NCI-H2227 (cell line): ENCODE measurements at regions not wholly inside any gene's neighbourhood (a gene's known extent, or its start where the extent isn't known, plus 50 kb on each side); places are given as distances from the start of the nearest gene placed in this dataset.
"Not testable (repeated sequence)": the region's sequence is repeated elsewhere in the genome, so short reads cannot be mapped to it uniquely, and the experiment has no call there.

Experiments used
- DNase-seq: peaks from one replicate; lab custom pipeline; 2025; ENCODE audit not compliant: unreplicated experiment; lab: John Stamatoyannopoulos, UW

DNA sequence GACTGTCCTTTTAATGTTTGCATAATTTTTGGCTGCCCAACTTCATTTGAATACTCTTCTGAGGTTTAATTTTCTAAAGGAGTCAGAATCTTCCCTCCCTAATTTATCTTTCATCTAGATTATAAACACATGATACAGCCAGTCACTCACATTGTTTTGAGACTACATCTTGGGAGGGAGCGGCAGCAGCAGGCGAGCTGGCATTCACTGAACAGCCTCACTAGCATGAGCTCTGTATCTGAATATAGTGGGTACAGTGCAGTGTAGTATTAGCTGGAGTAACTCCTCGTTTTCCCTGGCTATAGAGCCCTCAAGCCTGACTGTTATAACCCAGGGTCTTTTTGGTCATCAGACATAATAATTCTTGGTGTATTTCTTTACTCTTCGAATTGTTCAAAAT is 969.2 kb upstream of the COX7C start:
- DNase-seq, result no peak

DNA sequence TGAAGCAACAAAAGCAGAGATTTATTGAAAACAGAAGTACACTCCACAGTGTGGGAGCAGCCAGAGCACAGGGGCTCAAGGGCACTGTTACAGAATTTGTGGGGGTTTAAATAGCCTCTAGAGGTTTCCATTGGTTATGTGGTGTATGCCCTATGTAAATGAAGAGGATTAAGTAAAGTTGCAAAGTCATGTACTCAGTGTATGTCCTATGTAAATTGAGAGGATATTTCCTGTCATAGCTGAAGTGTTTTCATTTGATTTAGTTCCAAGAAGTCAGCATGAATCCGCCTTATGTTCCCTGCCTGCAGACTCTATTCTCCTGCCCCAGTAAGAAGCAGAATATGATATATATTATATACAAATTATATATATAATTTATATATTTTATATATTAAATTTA is 966.0 kb upstream of the COX7C start:
- no peak for DNase-seq

DNA sequence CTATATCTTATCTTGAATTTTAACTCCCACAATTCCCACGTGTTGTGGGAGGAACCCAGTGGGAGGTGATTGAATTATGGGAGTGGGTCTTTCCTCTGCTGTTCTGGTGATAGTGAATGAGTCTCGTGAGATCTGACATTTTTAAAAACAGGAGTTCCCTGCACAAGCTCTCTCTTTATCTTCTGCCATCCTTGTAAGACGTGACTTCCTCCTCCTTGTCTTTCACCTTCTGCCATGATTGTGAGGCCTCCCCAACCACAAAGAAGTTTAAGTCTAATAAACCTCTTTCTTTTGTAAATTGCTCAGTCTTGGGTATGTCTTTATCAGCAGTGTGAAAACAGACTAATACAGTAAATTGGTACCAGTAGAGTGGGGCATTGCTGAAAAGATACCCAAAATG is 963.6 kb upstream of the COX7C start:
- not testable (repeated sequence) for DNase-seq

DNA sequence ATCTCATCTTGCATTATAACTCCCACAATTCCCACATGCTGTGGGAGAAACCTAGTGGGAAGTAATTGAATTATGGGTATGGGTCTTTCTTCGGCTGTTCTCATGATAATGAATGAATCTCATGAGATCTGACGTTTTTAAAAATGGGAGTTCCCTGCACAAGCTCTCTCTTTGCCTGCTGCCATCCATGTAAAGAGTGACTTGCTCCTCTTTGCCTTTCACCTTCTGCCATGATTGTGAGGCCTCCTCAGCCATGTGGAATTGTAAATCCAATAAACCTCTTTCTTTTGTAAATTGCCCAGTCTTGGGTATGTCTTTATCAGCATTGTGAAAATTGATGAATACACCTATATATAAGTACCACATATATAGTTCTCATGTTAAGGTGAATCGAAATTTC is 961.7 kb upstream of the COX7C start:
- no peak for DNase-seq

DNA sequence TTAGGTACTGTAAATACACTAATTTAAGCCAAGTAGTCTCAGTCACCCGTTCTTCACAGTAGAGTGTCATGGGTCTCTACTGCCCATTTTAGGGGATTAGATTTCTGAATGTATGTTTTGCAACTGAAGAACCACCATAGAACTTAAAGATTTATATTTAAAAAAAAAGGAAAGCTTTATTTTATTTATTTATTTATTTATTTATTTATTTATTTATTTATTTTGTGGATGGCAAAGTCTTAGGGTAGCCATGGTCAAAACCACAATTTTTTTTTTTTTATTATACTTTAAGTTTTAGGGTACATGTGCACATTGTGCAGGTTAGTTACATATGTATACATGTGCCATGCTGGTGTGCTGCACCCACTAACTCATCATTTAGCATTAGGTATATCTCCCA is 960.4 kb upstream of the COX7C start:
- DNase-seq, result not testable (repeated sequence)

DNA sequence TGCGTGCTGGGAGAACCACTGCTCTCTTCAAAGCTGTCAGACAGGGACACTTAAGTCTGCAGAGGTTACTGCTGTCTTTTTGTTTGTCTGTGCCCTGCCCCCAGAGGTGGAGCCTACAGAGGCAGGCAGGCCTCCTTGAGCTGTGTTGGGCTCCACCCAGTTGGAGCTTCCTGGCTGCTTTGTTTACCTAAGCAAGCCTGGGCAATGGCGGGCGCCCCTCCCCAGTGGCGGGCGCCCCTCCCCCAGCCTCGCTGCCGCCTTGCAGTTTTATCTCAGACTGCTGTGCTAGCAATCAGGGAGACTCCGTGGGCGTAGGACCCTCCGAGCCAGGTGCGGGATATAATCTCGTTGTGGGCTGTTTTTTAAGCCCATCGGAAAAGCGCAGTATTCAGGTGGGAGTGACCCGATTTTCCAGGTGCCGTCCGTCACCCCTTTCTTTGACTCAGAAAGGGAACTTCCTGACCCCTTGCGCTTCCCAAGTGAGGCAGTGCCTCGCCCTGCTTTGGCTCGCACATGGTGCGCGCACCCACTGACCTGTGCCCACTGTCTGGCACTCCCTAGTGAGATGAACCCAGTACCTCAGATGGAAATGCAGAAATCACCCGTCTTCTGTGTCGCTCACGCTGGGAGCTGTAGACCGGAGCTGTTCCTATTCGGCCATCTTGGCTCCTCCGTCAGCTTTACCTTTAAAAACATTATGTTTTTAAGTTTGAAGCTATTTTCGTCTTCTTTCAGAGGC is 954.6 kb upstream of the COX7C start:
- not testable (repeated sequence) for DNase-seq

DNA sequence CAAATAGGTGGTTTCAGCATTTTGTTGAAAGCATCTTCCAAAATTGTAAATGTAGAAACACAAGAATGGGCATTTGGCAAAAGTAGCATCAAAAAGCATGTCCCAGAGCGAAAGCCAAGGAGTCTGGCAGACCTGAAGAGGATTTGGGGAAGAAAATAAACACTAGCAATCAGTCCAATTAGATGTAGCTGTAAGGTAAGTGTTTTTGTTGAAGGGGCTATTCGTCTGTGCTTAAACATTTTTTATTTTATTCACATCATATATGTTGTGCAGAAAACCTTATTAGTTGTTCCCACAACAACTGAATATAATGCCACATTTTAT is 954.1 kb upstream of the COX7C start:
- DNase-seq, result no peak

DNA sequence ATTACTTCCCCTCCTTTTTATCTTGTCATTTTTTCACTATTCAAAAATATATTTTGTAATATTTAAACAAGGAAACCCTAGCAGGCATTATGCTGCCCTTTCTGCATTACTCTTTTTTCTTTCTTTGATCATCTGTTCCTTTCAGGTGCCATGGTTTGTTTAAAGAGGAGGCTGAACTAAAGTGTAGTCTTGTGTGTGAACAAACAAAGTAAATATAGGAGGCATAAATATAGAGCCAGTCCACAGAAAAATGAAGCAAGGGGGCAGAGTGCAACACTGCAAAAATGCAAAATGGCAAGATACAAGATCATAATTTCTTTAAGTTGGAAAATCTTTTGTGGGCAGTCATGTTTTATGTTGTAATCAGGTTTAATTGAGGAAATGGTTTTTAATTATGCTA is 947.3 kb upstream of the COX7C start:
- no peak for DNase-seq

DNA sequence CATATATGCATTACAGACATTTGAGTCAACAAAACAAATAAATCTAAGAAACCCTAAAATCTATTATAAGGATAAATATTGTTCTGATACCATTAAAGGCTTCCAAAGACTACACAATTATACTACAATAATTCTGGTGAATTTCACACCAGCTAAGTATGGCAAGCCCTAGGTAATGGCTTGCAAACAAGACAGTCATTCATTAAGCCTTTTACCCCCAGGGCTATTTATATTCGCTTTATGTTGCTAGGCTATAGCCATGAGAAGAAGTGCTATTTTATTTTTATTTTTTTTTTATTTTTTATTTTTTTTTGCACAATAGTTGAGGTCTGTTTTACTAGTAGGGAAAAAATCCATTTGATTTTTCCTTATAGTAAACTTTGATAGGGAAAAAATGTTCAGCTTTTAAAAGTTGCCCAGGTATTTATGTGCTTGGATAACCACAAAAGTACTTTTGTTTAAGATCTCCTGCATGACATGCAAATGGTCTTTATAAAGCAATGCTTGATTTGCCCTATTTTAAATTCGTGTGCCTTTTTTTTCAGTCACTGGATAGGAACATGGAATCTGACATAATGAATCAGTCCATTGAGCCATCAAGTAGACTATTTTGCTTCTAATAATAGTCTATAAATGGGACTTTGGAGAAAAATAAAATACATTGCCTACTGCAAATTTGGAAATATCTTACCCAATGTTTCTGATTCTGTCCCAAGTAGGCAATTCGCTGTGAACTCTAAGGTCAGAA is 946.3 kb upstream of the COX7C start:
- DNase-seq, result no peak

DNA sequence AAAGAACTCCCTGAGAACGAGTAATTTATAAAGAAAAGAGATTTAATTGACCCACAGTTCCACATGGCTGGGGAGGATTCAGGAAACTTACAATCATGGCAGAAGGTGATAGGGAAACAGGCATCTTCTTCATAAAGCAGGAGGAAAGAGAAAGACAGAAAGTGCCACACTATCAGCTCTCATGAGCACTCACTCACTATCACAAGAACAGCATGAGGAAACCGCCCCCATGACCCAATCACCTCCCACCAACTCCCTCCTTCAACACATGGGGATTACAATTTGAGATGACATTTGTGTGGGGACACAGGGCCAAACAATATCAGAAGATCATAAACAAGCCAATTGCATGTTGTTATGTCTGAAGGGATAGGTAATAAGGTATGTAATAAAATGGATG is 935.9 kb upstream of the COX7C start:
- no peak for DNase-seq

DNA sequence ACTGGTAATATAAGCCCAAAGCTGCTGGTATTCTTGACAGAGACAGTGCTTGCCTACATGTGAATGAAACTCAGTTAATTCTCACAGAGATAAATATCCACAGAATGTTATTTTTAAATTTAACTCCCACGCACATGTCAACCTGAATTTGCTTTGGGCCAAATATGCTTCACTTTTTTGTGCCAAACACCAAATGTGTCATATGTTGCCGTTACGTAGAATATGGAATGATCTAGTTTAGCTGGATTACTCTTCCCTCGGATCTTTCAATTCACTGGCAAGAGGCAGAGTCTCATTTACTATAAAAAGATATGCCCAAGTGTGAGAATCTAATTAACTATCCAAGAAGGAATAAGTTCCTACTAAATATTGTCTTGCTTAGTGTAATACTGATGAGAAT is 933.4 kb upstream of the COX7C start:
- DNase-seq, result no peak

DNA sequence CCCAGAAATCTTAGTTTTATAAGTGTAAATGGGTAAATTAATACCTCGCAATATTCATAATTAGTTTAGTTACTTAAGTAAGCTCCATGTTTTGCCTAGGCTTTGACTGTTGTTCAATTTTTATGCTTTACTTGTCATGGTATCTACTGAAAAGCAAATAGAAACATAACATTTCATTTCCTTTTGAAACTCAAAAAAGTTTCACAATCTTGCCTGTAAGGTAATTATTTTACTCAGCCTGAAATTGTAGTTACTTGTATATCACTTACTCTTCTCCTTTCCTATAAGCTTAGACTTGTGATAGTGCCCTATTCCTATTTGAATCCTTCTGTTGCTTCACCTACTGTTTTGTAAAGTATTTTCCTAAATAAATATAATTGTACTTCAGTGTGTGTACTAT is 914.4 kb upstream of the COX7C start:
- no peak for DNase-seq

DNA sequence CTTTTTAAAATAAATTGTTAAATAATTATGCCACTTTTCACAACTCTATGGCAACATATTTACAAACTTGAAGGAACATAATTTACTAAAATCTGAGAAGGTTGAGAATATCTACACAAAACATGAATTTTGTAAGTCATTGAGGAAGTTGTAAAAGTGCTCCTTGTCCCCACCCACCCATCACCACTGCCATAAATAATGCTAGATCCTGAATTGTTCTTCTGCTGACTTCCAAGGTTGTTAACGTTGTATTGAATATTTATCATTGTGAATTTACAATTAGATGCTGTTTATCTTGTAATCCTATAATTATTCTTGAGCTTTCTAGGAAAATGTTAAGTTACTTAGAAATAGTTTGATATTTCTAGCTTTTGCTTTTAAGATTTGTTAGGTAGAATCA is 908.0 kb upstream of the COX7C start:
- DNase-seq, result no peak

DNA sequence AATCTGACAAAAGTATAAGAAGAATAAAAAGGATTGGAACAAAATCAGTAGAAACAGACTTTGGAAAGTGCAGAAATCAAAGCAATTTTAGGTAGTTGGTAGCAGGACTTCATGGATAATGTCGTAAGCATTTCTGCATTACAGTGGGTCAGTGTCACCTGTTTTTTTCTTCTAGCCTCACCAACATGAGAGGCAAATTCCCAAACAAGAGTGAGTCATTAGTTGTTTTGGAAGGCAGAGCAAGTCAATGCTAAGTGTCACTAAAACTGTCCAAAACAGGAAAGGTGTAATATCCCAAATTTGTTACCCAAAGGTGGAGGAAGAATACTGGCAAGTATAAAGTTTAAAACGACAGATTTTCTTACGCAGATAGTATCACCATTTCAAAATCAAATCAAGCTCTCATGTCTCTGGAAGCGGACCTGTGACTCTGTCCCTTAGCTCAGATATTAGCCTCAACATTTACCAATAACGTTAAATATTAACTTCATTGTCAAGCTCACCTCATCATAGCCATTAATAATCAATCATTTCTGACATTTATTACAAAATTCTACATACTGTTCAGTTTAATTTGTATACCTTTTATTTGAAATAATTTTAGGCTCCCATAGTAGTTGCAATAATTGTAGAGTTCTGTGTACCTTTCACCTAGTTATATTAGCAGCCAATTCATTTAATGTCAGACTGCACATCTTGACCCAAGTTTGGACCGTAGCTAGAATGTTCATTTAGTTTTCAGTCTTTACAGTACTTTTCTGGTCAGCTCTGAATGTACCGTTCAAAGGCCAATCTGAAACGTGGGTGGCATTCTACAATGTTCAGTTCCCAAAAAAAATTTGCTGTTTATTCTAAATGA is 901.2 kb upstream of the COX7C start:
- DNase-seq, result no peak

DNA sequence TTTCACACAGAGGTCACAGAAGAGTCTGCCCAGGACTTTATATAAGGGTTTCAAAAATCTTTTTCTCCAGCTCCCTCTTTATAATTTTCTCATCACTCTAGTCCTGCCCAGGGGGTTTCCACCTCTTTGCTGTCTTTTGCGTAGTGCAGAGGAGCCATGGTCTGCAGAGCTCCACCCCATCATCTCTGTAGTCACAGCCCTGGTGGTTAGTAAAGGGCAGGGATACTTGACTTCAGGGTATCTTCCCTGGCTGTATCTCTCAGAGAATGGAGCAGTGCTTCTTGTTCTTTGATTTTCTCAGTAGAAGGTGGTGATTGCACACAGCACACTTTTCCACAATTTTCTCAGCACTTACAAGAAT is 900.6 kb upstream of the COX7C start:
- DNase-seq, result no peak

DNA sequence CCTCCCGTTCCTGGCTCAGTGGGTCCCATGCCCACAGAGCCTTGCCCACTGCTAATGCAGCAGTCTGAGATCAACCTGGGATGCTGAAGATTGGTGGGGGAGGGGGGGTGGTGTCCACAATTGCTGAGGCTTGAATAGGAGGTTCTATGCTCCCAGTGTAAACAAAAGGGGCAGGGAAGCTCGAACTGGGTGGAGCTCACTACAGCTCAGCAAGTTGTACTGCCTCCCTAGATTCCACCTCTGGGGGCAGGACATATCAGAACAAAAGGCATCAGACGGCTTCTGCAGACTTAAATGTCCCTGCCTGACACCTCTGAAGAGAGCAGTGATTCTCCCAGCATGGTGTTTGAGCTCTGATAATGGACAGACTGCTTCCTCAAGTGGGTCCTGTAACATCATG is 885.6 kb upstream of the COX7C start:
- DNase-seq, result no peak

DNA sequence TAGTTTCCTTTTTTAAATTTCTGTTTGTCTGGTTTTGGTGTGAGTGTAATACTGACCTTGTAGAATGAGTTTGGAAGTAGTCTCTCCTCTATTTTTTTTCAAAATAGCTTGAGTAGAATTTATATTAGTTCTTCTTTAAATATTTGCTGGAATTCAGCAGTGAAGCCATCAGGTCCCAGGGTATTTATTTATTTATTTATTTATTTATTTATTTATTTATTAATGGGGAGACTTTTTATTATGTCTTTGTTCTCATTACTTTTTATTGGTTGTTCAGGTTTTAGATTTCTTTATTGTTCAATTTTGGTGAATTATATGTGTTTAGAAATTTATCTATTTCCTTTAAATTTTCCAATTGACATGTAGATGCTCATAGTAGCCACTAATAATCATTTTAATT is 875.8 kb upstream of the COX7C start:
- DNase-seq, result no peak

DNA sequence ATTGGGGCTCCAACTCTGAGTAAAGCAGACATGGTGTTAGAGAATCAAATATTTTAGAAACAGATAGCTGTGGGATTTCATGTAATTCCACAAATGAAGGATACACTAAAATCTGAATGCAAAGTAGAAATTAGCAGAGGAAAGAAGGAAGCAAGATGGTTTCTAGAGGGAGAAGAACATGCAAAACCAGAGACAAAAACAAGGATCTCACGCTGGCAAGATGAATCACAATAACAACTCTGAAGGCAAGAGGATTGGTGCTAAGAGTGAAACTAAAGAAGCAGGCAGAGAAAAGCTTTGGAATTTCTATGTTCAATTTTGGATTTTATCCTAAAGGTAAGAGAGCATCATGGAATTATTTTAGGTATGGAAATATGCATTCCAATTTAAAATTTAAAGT is 857.2 kb upstream of the COX7C start:
- DNase-seq, result no peak

DNA sequence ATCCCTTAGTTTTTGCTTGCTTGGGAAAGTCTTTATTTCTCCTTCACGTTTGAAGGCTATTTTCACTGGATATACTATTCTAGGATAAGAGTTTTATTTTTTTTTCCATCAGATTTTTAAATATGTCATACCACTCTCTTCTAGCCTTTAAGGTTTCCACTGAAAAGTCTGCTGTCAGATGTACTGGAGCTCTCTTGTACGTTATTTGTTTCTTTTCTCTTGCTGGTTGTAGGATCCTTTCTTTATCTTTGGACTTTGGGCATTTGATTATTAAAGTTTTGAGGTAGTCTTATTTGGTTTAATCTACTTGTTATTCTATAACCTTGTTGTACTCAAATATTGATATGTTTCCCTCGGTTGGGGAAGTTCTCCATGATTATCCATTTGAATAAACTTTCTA is 848.4 kb upstream of the COX7C start:
- DNase-seq, result no peak

DNA sequence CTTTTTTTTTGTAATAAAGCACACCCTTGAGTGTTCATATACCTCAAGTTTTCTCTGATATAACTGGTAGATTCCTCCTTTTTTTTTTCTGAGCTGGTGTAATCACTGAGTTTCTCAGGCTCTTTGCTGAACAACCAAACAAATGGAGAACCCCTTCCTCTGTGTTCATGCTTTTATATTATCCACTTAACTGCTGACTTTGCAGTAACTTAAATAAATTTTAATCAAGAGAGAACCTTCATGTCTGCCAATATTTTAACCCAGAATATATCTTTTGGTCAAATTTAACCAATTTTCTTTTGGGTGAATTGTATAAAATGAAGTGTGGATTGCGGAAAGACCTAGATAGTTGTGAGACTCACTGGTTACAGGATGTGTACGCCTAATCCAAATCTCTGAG is 833.0 kb upstream of the COX7C start:
- no peak for DNase-seq

DNA sequence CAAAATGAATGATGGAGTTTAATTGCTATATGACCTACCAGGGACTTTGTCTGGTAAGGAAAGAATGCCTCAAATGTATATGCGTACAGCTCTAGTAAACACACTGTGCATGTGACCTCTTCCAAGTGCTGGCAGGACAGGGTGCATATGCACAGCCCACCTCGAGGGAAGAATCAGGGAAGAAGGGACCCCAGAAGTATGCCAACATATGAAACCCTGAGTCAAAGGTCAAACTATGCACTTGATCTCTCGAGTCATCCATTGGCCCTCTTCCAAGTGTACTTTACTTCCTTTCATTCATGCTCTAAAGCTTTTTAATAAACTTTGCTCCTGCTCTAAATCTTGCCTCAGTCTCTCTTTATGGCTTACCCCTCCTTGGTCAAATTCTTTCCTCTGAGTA is 804.6 kb upstream of the COX7C start:
- no peak for DNase-seq

DNA sequence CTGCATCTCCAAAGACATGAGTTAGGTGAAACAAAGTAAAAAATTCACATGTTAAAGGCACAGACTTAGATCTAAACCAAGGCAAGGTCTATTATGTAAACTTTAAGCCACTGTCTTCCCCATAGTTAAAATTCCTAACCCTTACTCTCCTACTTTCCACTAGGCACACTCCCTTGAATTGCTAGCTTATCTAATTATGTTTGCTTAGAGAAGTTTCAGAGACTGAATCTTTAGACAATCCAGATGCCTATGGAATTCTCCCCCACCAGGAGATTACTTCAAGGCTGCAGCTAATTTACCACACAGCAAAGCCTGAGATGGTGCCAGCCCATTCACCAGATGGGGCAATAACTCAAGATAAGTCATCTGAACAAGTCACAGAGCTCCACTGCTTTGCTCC is 803.1 kb upstream of the COX7C start:
- DNase-seq, result no peak
